Neural progenitor cell (in vitro differentiated cells): ENCODE measurements at regions not wholly inside any gene's neighbourhood (a gene's known extent, or its start where the extent isn't known, plus 50 kb on each side); places are given as distances from the start of the nearest gene placed in this dataset.

ENCODE experiments used
- DNase-seq: peaks from one replicate; pipeline ENCODE4 v3.0.0-alpha.2; 2016; ENCODE audit warnings: low spot score
- H2AFZ ChIP-seq: fragments of 200-600 bp; sonication (generic); replicated peaks from 2 replicates; pipeline ENCODE4 v1.6.1; 2016; ENCODE audit warnings: antibody characterized with exemption
- H3F3A ChIP-seq: fragments of 200-600 bp; sonication (generic); 2 replicates; pipeline ENCODE4 v1.6.1; 2016; ENCODE audit warnings: antibody characterized with exemption, low read depth
- H3K27ac ChIP-seq: fragments of 200-600 bp; sonication (generic); 2 replicates; pipeline ENCODE4 v1.5.1; 2016; ENCODE audit warnings: mild to moderate bottlenecking
- H3K27me3 ChIP-seq: fragments of 200-600 bp; sonication (generic); 2 replicates; pipeline ENCODE4 v1.6.1; 2016; ENCODE audit warnings: mild to moderate bottlenecking, moderate library complexity
- H3K36me3 ChIP-seq: fragments of 200-600 bp; sonication (generic); 2 replicates; pipeline ENCODE4 v1.5.1; 2016
- H3K4me1 ChIP-seq: fragments of 200-600 bp; sonication (generic); 2 replicates; pipeline ENCODE4 v1.6.1; 2016; ENCODE audit warnings: mixed run types
- H3K4me2 ChIP-seq: fragments of 200-600 bp; sonication (generic); 2 replicates; pipeline ENCODE4 v1.6.1; 2016
- H3K4me3 ChIP-seq: fragments of 200-600 bp; sonication (generic); 2 replicates; pipeline ENCODE4 v1.5.1; 2016
- H3K79me2 ChIP-seq: fragments of 200-600 bp; sonication (generic); 2 replicates; pipeline ENCODE4 v1.6.1; 2016; ENCODE audit warnings: low read depth
- H3K9ac ChIP-seq: fragments of 200-600 bp; sonication (generic); 2 replicates; pipeline ENCODE4 v1.6.1; 2016
- H3K9me3 ChIP-seq: fragments of 200-600 bp; sonication (generic); 2 replicates; pipeline ENCODE4 v1.5.1; 2016; ENCODE audit warnings: low read depth
- H4K20me1 ChIP-seq: fragments of 200-600 bp; sonication (generic); 2 replicates; pipeline ENCODE4 v1.6.1; 2016; ENCODE audit warnings: low read depth
- H3K27ac Mint-ChIP-seq: 3 replicates; pipeline ENCODE4 v1.8.0; 2021; ENCODE audit warnings: mixed read lengths
- H3K27me3 Mint-ChIP-seq: 2 replicates; pipeline ENCODE4 v1.8.0; 2022; ENCODE audit warnings: low read depth, mild to moderate bottlenecking, inconsistent platforms, moderate library complexity, mixed read lengths; ENCODE audit not compliant: insufficient read depth
- H3K36me3 Mint-ChIP-seq: 3 replicates; pipeline ENCODE4 v1.8.0; 2021; ENCODE audit warnings: mixed read lengths
- H3K4me1 Mint-ChIP-seq: 3 replicates; pipeline ENCODE4 v1.8.0; 2021; ENCODE audit warnings: mixed read lengths
- H3K4me3 Mint-ChIP-seq: 3 replicates; pipeline ENCODE4 v1.8.0; 2021; ENCODE audit warnings: mild to moderate bottlenecking, moderate library complexity, mixed read lengths
- H3K9me3 Mint-ChIP-seq: 3 replicates; pipeline ENCODE4 v1.8.0; 2020; ENCODE audit warnings: mixed read lengths
- EZH2 ChIP-seq: fragments of 200-600 bp; sonication (generic); IDR thresholded peaks from 2 replicates; pipeline ENCODE4 v1.6.1; 2017; ENCODE audit warnings: antibody characterized with exemption, mild to moderate bottlenecking, moderate library complexity
- EZH2phosphoT487 ChIP-seq: fragments of 200-600 bp; sonication (generic); IDR thresholded peaks from 2 replicates; pipeline ENCODE4 v1.6.1; 2017; ENCODE audit warnings: antibody characterized with exemption
- TF ChIP-seq, protein P1 (sequence below): fragments of 200-600 bp; sonication (generic); IDR thresholded peaks from 2 replicates; pipeline ENCODE4 v1.5.1; 2017; ENCODE audit warnings: antibody characterized with exemption, mild to moderate bottlenecking

DNA sequence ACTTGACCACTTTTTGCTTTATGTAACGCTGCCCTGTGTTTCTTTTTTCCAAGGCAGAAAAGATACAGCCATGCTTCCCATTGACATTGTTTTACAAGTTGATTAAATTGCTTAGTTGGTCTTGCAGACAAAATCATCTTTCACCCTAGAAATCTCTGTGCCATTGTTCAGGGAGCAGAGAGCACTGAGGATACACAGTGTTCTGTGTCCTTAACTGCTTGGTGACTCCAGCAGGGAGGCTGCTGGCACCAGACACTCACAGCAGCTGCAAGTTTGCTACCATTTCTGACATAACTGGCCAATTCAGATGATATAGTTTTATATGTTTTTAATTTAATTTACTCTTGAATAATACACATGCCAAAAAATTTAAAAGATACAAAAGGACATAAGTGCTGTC is 118.7 kb downstream of the RGS2 start:
- TF ChIP-seq EZH2phosphoT487: no peak
- no peak for TF ChIP-seq EZH2
- TF ChIP-seq, protein P1, sequence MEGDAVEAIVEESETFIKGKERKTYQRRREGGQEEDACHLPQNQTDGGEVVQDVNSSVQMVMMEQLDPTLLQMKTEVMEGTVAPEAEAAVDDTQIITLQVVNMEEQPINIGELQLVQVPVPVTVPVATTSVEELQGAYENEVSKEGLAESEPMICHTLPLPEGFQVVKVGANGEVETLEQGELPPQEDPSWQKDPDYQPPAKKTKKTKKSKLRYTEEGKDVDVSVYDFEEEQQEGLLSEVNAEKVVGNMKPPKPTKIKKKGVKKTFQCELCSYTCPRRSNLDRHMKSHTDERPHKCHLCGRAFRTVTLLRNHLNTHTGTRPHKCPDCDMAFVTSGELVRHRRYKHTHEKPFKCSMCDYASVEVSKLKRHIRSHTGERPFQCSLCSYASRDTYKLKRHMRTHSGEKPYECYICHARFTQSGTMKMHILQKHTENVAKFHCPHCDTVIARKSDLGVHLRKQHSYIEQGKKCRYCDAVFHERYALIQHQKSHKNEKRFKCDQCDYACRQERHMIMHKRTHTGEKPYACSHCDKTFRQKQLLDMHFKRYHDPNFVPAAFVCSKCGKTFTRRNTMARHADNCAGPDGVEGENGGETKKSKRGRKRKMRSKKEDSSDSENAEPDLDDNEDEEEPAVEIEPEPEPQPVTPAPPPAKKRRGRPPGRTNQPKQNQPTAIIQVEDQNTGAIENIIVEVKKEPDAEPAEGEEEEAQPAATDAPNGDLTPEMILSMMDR: no peak
- H3K4me3 ChIP-seq: no peak overlapping the region
- no peaks in the 10 kb centered on the region for H3K27me3 ChIP-seq
- no peak overlapping the region for H2AFZ ChIP-seq
- Mint-ChIP-seq H3K36me3 (no peaks in the 10 kb centered on the region), H3K27ac (no peak overlapping the region), H3K4me1 (no peaks in the 10 kb centered on the region), H3K4me3 (no peak overlapping the region), H3K27me3 (peaks cover 2% of the 10 kb centered on the region), H3K9me3 (no peaks in the 10 kb centered on the region)
- no peak overlapping the region for H3K9ac ChIP-seq
- H3K9me3 ChIP-seq: no peaks in the 10 kb centered on the region
- no peaks in the 10 kb centered on the region for H4K20me1 ChIP-seq
- H3K36me3 ChIP-seq: no peaks in the 10 kb centered on the region
- DNase-seq: no peak
- H3K27ac ChIP-seq: no peak overlapping the region
- no peaks in the 10 kb centered on the region for H3K79me2 ChIP-seq
- H3K4me2 ChIP-seq: no peak overlapping the region
- H3F3A ChIP-seq: no peaks in the 10 kb centered on the region
- peaks cover 4% of the 10 kb centered on the region for H3K4me1 ChIP-seq

DNA sequence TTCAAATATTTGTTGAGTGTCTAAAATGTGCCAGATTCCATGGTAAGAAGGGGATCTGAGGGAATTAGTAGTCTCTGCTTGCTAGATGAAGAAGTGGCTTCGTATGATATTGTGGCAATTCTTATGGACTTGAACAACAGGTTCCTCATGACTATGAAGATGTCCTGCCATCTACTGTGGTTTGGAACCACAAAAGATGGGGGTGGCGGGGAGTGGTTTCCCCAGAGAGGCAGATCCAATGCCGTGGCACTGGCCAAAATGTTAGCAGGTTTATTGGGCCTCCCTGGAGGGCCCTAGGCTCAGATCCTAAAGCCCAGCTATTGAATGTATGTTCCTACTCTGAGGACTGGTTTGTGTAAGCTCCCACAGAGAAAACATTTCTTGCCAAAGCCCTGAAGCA is 120.8 kb downstream of the RGS2 start:
- Mint-ChIP-seq H3K36me3 (no peaks in the 10 kb centered on the region), H3K9me3 (no peaks in the 10 kb centered on the region), H3K27me3 (peaks cover 2% of the 10 kb centered on the region), H3K4me3 (no peak overlapping the region), H3K4me1 (no peaks in the 10 kb centered on the region), H3K27ac (no peak overlapping the region)
- TF ChIP-seq EZH2 (no peak), EZH2phosphoT487 (no peak)
- no peaks in the 10 kb centered on the region for H4K20me1 ChIP-seq
- no peaks in the 10 kb centered on the region for H3K9me3 ChIP-seq
- H3K4me3 ChIP-seq: no peak overlapping the region
- no peak overlapping the region for H3K27ac ChIP-seq
- no peaks in the 10 kb centered on the region for H3K79me2 ChIP-seq
- no peak overlapping the region for H3K4me2 ChIP-seq
- H2AFZ ChIP-seq: no peak overlapping the region
- H3K4me1 ChIP-seq: peaks cover 4% of the 10 kb centered on the region
- no peak overlapping the region for H3K9ac ChIP-seq
- no peaks in the 10 kb centered on the region for H3K27me3 ChIP-seq
- H3K36me3 ChIP-seq: no peaks in the 10 kb centered on the region
- no peaks in the 10 kb centered on the region for H3F3A ChIP-seq
- no peak for DNase-seq

DNA sequence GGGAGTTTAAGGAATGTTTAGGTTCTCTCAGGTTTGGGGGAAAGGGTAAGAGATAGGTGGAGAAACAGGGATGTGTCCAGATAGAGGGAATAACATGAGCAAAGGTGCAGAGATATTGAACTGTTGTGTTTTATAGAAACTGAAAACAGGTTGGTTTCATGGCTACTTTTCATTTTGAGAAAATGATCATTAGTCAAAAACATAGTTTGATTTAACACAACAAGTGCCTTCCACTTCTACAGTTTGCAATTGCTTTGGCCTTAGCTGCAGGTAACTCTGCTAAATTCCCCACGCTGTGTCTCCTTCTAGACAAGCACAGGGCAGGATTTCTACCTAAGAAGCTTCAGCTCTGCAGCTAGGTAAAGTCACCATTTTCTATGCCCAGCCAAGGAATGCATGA is 124.9 kb downstream of the RGS2 start:
- peaks cover 4% of the 10 kb centered on the region for H3K4me1 ChIP-seq
- no peaks in the 10 kb centered on the region for H3K79me2 ChIP-seq
- Mint-ChIP-seq H3K4me1 (no peaks in the 10 kb centered on the region), H3K4me3 (no peak overlapping the region), H3K9me3 (no peaks in the 10 kb centered on the region), H3K27ac (no peak overlapping the region), H3K27me3 (no peaks in the 10 kb centered on the region), H3K36me3 (no peaks in the 10 kb centered on the region)
- TF ChIP-seq, protein P1: no peak
- TF ChIP-seq EZH2 (no peak), EZH2phosphoT487 (no peak)
- H3K4me2 ChIP-seq: no peak overlapping the region
- no peaks in the 10 kb centered on the region for H4K20me1 ChIP-seq
- no peak overlapping the region for H3K9ac ChIP-seq
- H3K9me3 ChIP-seq: no peaks in the 10 kb centered on the region
- H3K27me3 ChIP-seq: no peaks in the 10 kb centered on the region
- no peak for DNase-seq
- no peak overlapping the region for H3K4me3 ChIP-seq
- H3K36me3 ChIP-seq: no peaks in the 10 kb centered on the region
- H3K27ac ChIP-seq: no peak overlapping the region
- H2AFZ ChIP-seq: peak overlapping the region; percentile 1
- no peaks in the 10 kb centered on the region for H3F3A ChIP-seq

DNA sequence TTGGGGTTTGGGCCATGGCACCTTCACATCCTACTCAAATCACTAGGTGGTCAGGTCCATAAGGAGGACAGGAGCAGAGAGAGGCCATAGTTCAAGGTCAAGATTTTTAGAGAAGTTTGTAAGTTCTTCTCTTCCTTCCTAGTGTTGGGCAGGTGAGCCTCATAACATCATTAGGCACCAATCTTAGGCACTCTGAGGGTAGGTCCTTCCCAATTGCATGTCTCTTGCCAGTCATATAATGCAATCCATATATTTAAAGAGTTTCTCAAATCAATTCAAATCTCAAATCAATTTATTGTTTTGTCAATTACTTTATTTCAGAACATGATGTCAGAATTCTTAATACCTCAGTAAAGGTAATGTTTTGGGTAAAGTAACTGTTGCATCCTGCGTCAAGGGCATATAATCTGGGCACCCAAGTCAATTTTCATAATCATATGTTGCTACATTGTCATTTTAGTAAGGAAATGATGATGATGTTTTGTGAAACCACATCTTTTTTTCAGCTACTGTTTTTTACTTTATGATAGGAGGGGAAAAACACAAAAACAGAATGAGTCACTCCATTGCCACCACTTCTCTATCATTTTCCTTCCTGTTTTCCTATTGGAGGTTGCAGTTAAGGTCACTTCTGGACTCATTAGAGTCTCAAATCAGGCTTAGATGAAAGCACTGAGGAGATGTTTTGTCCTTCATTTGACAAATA is 122.7 kb downstream of the UCHL5 start:
- Histone ChIP-seq H3K27ac (no peak overlapping the region), H2AFZ (no peak overlapping the region), H4K20me1 (no peaks in the 10 kb centered on the region), H3K4me3 (no peak overlapping the region), H3K9me3 (no peaks in the 10 kb centered on the region), H3K4me2 (no peak overlapping the region), H3K4me1 (no peaks in the 10 kb centered on the region), H3K27me3 (no peaks in the 10 kb centered on the region), H3K9ac (no peak overlapping the region), H3K79me2 (no peaks in the 10 kb centered on the region), H3K36me3 (no peaks in the 10 kb centered on the region), H3F3A (no peaks in the 10 kb centered on the region)
- H3K9me3 Mint-ChIP-seq: no peaks in the 10 kb centered on the region
- H3K27ac Mint-ChIP-seq: no peak overlapping the region
- TF ChIP-seq EZH2 (no peak), EZH2phosphoT487 (no peak)
- TF ChIP-seq, protein P1: no peak
- no peak overlapping the region for H3K4me3 Mint-ChIP-seq
- no peak for DNase-seq
- no peaks in the 10 kb centered on the region for H3K4me1 Mint-ChIP-seq
- H3K36me3 Mint-ChIP-seq: no peaks in the 10 kb centered on the region
- H3K27me3 Mint-ChIP-seq: no peaks in the 10 kb centered on the region
